ENCODE measurements at regions not wholly inside any gene's neighbourhood (a gene's known extent, or its start where the extent isn't known, plus 50 kb on each side); places are given as distances from the start of the nearest gene placed in this dataset.

GRCh38 chr5:124530916-124531315 lies 215.5 kb downstream of the ZNF608 start:
- Histone ChIP-seq H3K9me3 (replicated peaks; ENCODE audit: control insufficient read depth, insufficient read depth, low read depth, low read length) (no peaks in the 10 kb centered on the region), H3K4me2 (ENCODE audit: insufficient read depth, low read length) (no peak overlapping the region), H3K4me3 (no peak overlapping the region), H3K27ac (ENCODE audit: extremely low read depth, low read depth, low read length) (no peak overlapping the region), H3K9ac (ENCODE audit: insufficient read depth in 1 of 2, low read depth in 2 of 2, low read length in 2 of 2) (no peak overlapping the region), H3K4me1 (replicated peaks in 1 of 2; ENCODE audit: control insufficient read depth in 2 of 2, insufficient read depth in 2 of 2, low read length in 2 of 2) (no peaks in the 10 kb centered on the region), H3K27me3 (ENCODE audit: control insufficient read depth in 2 of 2, insufficient read depth in 2 of 2, low read length in 2 of 2) (peaks cover 2 to 14% of the 10 kb centered on the region in 2 experiments; a peak in 3 of 5 replicates), H3K9me1 (ENCODE audit: control insufficient read depth, insufficient read depth, low read length) (no peaks in the 10 kb centered on the region), H2AFZ (ENCODE audit: low read depth, low read length) (no peak overlapping the region), H4K20me1 (replicated peaks; ENCODE audit: control insufficient read depth, insufficient read depth, low read length) (no peaks in the 10 kb centered on the region), H3K36me3 (ENCODE audit: control insufficient read depth, insufficient read depth, low read length) (no peaks in the 10 kb centered on the region), H3K79me2 (ENCODE audit: control insufficient read depth, insufficient read depth, low read length) (no peaks in the 10 kb centered on the region)
- intact Hi-C loops (cut with micrococcal nuclease) = no loop called here
- FAIRE-seq (no peak), DNase-seq (ENCODE audit: extremely low read depth in 1 of 4, low spot score in 3 of 4) (no peak), ATAC-seq (no peak)
- WGBS (ENCODE audit: insufficient coverage, low coverage, missing lambda C conversion rate) = 0% methylated on average over 1 of the region's 1 CpG
- POLR2A ChIA-PET = interaction anchor here (1.0 kb wide), 1 partner anchor 8 kb away, joined by 3 read pairs; no protein-coding TSS in a partner anchor
- BruUV-seq (replicated peaks) = no TSS peak
- in situ Hi-C loops (cut with MboI) = no loop called here
- CTCF ChIA-PET (ENCODE audit: low intra/inter-chr PET ratio) = no interaction called here
- TF ChIP-seq SRSF9 (IDR thresholded peaks at IDR 0.05; ENCODE audit: borderline replicate concordance, low read depth, low read length) (no peak), ETV1 (tag; conservative IDR thresholded peaks at IDR 0.05; ENCODE audit: low read depth) (no peak), MXI1 (IDR thresholded peaks at IDR 0.05; ENCODE audit: low read depth, low read length) (no peak), ZNF57 (CRISPR knock-in tag; IDR thresholded peaks at IDR 0.05) (no peak), RNF2 (IDR thresholded peaks at IDR 0.05) (no peak), SOX6 (IDR thresholded peaks at IDR 0.05) (no peak), ZNF280A (IDR thresholded peaks at IDR 0.05; ENCODE audit: low read depth, partially characterized antibody) (no peak), PHF8 (IDR thresholded peaks at IDR 0.05; ENCODE audit: borderline replicate concordance, low read length) (no peak), ZFP1 (CRISPR knock-in tag; IDR thresholded peaks at IDR 0.05) (no peak)
- TF ChIP-seq, protein P1, sequence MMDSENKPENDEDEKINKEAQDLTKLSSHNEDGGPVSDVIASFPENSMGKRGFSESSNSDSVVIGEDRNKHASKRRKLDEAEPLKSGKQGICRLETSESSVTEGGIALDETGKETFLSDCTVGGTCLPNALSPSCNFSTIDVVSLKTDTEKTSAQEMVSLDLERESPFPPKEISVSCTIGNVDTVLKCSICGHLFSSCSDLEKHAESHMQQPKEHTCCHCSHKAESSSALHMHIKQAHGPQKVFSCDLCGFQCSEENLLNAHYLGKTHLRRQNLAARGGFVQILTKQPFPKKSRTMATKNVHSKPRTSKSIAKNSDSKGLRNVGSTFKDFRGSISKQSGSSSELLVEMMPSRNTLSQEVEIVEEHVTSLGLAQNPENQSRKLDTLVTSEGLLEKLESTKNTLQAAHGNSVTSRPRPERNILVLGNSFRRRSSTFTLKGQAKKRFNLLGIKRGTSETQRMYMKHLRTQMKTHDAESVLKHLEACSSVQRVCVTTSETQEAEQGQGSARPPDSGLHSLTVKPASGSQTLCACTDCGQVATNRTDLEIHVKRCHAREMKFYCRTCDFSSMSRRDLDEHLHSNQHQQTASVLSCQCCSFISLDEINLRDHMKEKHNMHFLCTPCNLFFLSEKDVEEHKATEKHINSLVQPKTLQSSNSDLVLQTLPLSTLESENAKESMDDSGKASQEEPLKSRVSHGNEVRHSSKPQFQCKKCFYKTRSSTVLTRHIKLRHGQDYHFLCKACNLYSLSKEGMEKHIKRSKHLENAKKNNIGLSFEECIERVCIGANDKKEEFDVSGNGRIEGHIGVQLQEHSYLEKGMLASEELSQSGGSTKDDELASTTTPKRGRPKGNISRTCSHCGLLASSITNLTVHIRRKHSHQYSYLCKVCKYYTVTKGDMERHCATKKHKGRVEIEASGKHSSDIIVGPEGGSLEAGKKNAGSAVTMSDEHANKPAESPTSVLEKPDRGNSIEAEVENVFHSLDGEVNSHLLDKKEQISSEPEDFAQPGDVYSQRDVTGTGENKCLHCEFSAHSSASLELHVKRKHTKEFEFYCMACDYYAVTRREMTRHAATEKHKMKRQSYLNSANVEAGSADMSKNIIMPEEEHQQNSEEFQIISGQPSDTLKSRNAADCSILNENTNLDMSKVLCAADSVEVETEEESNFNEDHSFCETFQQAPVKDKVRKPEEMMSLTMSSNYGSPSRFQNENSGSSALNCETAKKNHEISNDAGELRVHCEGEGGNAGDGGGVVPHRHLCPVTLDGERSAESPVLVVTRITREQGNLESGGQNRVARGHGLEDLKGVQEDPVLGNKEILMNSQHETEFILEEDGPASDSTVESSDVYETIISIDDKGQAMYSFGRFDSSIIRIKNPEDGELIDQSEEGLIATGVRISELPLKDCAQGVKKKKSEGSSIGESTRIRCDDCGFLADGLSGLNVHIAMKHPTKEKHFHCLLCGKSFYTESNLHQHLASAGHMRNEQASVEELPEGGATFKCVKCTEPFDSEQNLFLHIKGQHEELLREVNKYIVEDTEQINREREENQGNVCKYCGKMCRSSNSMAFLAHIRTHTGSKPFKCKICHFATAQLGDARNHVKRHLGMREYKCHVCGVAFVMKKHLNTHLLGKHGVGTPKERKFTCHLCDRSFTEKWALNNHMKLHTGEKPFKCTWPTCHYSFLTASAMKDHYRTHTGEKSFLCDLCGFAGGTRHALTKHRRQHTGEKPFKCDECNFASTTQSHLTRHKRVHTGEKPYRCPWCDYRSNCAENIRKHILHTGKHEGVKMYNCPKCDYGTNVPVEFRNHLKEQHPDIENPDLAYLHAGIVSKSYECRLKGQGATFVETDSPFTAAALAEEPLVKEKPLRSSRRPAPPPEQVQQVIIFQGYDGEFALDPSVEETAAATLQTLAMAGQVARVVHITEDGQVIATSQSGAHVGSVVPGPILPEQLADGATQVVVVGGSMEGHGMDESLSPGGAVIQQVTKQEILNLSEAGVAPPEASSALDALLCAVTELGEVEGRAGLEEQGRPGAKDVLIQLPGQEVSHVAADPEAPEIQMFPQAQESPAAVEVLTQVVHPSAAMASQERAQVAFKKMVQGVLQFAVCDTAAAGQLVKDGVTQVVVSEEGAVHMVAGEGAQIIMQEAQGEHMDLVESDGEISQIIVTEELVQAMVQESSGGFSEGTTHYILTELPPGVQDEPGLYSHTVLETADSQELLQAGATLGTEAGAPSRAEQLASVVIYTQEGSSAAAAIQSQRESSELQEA (IDR thresholded peaks at IDR 0.05; ENCODE audit: low read depth) = no peak
- TF ChIP-seq, protein P2, sequence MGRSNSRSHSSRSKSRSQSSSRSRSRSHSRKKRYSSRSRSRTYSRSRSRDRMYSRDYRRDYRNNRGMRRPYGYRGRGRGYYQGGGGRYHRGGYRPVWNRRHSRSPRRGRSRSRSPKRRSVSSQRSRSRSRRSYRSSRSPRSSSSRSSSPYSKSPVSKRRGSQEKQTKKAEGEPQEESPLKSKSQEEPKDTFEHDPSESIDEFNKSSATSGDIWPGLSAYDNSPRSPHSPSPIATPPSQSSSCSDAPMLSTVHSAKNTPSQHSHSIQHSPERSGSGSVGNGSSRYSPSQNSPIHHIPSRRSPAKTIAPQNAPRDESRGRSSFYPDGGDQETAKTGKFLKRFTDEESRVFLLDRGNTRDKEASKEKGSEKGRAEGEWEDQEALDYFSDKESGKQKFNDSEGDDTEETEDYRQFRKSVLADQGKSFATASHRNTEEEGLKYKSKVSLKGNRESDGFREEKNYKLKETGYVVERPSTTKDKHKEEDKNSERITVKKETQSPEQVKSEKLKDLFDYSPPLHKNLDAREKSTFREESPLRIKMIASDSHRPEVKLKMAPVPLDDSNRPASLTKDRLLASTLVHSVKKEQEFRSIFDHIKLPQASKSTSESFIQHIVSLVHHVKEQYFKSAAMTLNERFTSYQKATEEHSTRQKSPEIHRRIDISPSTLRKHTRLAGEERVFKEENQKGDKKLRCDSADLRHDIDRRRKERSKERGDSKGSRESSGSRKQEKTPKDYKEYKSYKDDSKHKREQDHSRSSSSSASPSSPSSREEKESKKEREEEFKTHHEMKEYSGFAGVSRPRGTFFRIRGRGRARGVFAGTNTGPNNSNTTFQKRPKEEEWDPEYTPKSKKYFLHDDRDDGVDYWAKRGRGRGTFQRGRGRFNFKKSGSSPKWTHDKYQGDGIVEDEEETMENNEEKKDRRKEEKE (IDR thresholded peaks at IDR 0.05; ENCODE audit: borderline replicate concordance in 1 of 2, control insufficient read depth in 1 of 2, low read depth in 2 of 2, low read length in 1 of 2) = no peak

All from K562 (cell line).